Neutrophil (primary cell): ENCODE measurements at regions not wholly inside any gene's neighbourhood (a gene's known extent, or its start where the extent isn't known, plus 50 kb on each side); places are given as distances from the start of the nearest gene placed in this dataset.

Source experiments
- H3K27ac ChIP-seq: fragments of 200-600 bp; sonication (generic); 2 replicates; pipeline ENCODE4 v1.5.1; 2016; ENCODE audit warnings: mild to moderate bottlenecking, moderate library complexity
- H3K27me3 ChIP-seq: fragments of 200-600 bp; sonication (generic); 2 replicates; pipeline ENCODE4 v1.6.0; 2016; ENCODE audit warnings: mild to moderate bottlenecking
- H3K36me3 ChIP-seq: fragments of 200-600 bp; sonication (generic); 2 replicates; pipeline ENCODE4 v1.5.1; 2017
- H3K4me1 ChIP-seq, 2 experiments: fragments of 200-600 bp in 1 of 2; sonication (generic) in 1 of 2; 1 replicate in 1 of 2; 2 replicates in 1 of 2; pipeline versions ENCODE4 v1.5.1 to v1.6.1; 2013 to 2016; ENCODE audit warnings: low read depth in 1 of 2, low read length in 1 of 2, mild to moderate bottlenecking in 1 of 2, moderate library complexity in 1 of 2; ENCODE audit not compliant: control insufficient read depth in 1 of 2, insufficient read depth in 1 of 2
- H3K4me3 ChIP-seq, 2 experiments: fragments of 200-600 bp in 1 of 2; sonication (generic) in 1 of 2; 1 replicate in 1 of 2; 2 replicates in 1 of 2; pipeline ENCODE4 v1.5.1; 2013 to 2016; ENCODE audit warnings: low read depth in 1 of 2, low read length in 1 of 2, mild to moderate bottlenecking in 1 of 2, moderate library complexity in 1 of 2
- H3K9me3 ChIP-seq: fragments of 200-600 bp; sonication (generic); 2 replicates; pipeline ENCODE4 v1.5.1; 2016
- TF ChIP-seq, protein P1 (sequence below): fragments of 200-600 bp; sonication (generic); IDR thresholded peaks from 2 replicates; pipeline ENCODE4 v1.5.1; 2016; ENCODE audit warnings: antibody characterized with exemption

DNA sequence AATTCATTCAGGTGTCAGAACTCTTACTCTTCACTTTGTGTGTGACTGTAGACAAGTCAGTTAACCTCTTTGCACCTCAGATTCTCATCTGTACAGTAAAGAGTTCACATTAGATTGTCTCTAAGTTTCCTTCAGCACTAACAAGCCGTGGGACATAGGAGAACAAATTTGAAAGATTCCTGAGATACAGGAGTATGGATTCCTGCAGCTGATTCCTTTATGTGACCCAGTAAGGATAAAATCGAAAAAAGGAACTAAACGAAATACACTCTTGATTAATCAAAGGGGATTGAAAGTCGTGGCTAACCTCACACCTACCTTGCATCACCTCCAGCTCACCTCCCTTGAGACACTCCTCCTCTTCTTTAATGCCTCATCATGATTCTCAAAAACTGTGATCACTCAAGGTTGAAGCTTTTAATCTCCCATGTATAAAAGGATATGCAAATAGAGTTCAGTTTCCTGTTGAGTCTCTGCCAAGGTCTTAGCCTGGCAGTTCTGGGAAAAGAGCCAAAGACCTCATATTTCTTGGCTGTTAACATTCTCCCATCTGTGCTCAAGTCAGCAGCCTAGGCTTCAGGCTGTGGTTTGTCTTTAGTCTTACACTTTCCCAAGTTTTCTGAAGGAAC, 156.6 kb downstream of the DAD1 start:
- Histone ChIP-seq H3K4me3 (no peak overlapping the region), H3K27me3 (no peaks in the 10 kb centered on the region), H3K9me3 (no peaks in the 10 kb centered on the region), H3K36me3 (no peaks in the 10 kb centered on the region), H3K27ac (peak overlapping the region; percentile 30), H3K4me1 (peaks cover 38 to 48% of the 10 kb centered on the region in 2 experiments)
- TF ChIP-seq, protein P1, sequence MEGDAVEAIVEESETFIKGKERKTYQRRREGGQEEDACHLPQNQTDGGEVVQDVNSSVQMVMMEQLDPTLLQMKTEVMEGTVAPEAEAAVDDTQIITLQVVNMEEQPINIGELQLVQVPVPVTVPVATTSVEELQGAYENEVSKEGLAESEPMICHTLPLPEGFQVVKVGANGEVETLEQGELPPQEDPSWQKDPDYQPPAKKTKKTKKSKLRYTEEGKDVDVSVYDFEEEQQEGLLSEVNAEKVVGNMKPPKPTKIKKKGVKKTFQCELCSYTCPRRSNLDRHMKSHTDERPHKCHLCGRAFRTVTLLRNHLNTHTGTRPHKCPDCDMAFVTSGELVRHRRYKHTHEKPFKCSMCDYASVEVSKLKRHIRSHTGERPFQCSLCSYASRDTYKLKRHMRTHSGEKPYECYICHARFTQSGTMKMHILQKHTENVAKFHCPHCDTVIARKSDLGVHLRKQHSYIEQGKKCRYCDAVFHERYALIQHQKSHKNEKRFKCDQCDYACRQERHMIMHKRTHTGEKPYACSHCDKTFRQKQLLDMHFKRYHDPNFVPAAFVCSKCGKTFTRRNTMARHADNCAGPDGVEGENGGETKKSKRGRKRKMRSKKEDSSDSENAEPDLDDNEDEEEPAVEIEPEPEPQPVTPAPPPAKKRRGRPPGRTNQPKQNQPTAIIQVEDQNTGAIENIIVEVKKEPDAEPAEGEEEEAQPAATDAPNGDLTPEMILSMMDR, result no peak

DNA sequence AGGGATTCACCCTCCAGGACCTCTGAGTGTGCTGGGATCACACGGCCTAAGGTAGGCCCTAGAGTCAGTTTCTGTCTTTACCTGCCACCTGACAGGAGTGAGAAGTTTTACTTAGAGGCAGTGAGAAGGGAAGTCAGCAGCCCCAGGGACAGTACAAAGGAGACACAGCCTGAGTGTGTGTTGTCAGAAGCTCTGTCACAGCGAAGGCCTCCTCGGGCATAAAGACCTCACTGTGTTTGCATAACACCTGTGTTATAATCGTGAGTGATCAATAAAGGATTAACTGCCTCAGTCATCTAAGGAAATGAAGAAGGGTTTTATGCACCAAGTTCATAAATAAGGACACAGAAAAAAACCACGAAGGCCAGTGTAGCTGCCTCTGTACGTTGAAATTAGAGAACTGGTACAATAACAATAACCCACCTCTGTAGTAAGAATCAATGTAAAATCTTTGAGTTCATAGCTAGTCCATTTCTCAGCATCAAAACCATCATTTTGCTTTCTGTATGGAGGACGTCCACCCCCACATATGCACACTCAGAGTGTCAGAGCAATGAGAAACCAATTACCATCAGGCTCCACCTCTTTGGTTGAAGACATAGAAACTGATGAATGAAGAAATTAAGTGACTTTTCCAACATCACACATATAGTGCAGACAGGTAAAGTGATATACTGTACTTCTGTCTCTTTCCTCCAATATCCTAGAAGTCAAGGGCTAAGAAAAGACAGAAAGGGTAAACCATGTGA, 159.3 kb downstream of the DAD1 start:
- Histone ChIP-seq H3K4me1 (peaks cover 55 to 76% of the 10 kb centered on the region in 2 experiments), H3K27me3 (no peaks in the 10 kb centered on the region), H3K4me3 (peak overlapping the region in 1 of 2 experiments; percentile 62), H3K27ac (peak overlapping the region; percentile 89), H3K9me3 (no peaks in the 10 kb centered on the region), H3K36me3 (no peaks in the 10 kb centered on the region)
- TF ChIP-seq, protein P1, result no peak

DNA sequence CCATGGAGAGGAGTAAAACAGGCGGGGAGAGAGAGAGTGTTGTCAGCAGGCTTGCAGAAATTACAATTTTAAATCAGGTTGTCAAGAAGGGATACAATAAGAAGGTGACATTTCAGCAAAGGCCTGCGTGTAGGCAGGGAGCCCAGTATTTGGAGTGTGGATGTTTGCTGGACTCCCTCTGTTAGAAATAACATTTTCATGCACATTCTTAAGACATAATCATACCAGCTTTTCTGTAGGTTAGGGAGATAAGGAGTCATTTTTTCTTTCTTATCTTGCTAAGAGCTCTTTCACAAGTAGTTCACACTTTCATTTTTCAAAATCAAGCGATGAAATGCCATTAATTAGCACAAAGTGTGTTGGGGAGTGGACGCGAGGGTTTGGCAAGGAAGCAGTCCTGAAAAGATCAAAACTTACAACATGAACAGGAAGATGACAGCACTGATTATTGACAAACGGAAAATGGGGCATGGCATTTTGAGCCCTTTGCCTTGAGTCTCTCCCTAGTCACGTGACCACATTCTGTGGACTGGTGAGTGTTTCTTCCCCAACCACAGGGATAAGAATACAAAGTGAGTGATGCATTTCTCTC, 160.2 kb downstream of the DAD1 start:
- no peaks in the 10 kb centered on the region for H3K36me3 ChIP-seq
- H3K4me3 ChIP-seq, result peak overlapping the region in 1 of 2 experiments; percentile 62
- H3K27ac ChIP-seq, result peak overlapping the region; percentile 89
- TF ChIP-seq, protein P1, result no peak
- no peaks in the 10 kb centered on the region for H3K9me3 ChIP-seq
- peaks cover 58 to 85% of the 10 kb centered on the region in 2 experiments for H3K4me1 ChIP-seq
- H3K27me3 ChIP-seq, result no peaks in the 10 kb centered on the region

DNA sequence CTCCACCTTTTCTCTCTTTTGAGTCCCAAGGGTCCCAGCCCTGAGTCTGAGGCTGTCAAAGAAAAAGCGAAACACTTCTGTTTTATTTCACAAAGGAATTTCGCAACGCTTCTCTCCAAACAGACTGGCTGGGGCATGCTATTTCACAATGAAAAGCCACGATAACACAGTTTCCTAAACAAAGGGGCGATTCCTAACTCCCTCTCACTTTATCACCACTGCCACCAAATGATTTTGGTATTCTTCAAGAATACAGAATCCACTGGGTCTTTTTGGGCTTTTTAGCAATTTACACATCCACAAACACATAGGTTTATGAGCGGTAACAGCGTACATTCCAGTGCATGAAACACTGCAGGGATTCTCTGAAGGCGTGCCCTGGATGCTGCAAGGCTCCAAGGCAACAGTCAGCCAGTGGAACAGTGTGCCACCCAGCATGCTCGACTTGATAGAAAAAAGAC, 161.2 kb downstream of the DAD1 start:
- TF ChIP-seq, protein P1, result no peak
- H3K27me3 ChIP-seq, result no peaks in the 10 kb centered on the region
- peak overlapping the region; percentile 89 for H3K27ac ChIP-seq
- no peaks in the 10 kb centered on the region for H3K36me3 ChIP-seq
- peaks cover 60 to 88% of the 10 kb centered on the region in 2 experiments for H3K4me1 ChIP-seq
- H3K4me3 ChIP-seq, result peak overlapping the region; percentile 55 to 62
- no peaks in the 10 kb centered on the region for H3K9me3 ChIP-seq

DNA sequence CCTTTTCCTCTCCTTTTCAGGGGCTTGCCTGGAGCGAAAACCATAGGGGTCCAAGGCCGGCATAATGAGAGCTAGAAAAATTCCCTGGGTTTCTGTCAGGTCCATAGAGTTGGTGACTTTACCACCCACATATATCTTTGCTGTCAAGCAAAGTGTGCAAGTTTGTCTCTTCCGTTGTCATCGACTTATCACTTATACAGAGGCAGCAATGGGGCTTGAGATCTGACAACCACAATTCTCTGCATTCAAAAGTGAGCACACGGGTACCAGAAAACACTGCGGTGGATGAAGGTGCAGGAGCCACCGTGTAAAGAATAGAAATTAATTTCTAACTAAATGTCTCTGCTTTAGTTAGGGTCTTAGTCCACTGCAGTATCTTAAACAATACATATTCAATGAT, 162.3 kb downstream of the DAD1 start:
- TF ChIP-seq, protein P1, result no peak
- Histone ChIP-seq H3K36me3 (no peaks in the 10 kb centered on the region), H3K4me1 (peaks cover 64 to 88% of the 10 kb centered on the region in 2 experiments), H3K9me3 (no peaks in the 10 kb centered on the region), H3K4me3 (peak overlapping the region; percentile 1 to 62), H3K27me3 (no peaks in the 10 kb centered on the region), H3K27ac (peak overlapping the region; percentile 89)
